BLaER1 treated with 17β-estradiol and CSF1 and Interleukin-3, amounts not matched to agents 10 nM and 100 nM (cell line): ENCODE measurements at regions not wholly inside any gene's neighbourhood (a gene's known extent, or its start where the extent isn't known, plus 50 kb on each side); places are given as distances from the start of the nearest gene placed in this dataset.
"Not testable (repeated sequence)": the region's sequence is repeated elsewhere in the genome, so short reads cannot be mapped to it uniquely, and the experiment has no call there.

ENCODE experiments used
- H3K27ac ChIP-seq, 11 experiments: shearing (Covaris generic); formaldehyde crosslinking; 2 replicates each; pipeline ENCODE4 v1.8.1; 2022
- H3K27me3 ChIP-seq, 11 experiments: shearing (Covaris generic); formaldehyde crosslinking; 2 replicates each; pipeline ENCODE4 v1.8.1; 2022
- H3K36me3 ChIP-seq, 11 experiments: shearing (Covaris generic); formaldehyde crosslinking; 2 replicates each; pipeline ENCODE4 v1.8.1; 2022
- H3K4me1 ChIP-seq, 10 experiments: shearing (Covaris generic); formaldehyde crosslinking; 2 replicates each; pipeline ENCODE4 v1.8.1; 2022
- H3K4me2 ChIP-seq, 11 experiments: shearing (Covaris generic); formaldehyde crosslinking; 2 replicates each; pipeline ENCODE4 v1.8.1; 2022
- H3K4me3 ChIP-seq, 10 experiments: shearing (Covaris generic); formaldehyde crosslinking; 2 replicates each; pipeline ENCODE4 v1.8.1; 2022
- H3K9ac ChIP-seq, 11 experiments: shearing (Covaris generic); formaldehyde crosslinking; 2 replicates each; pipeline ENCODE4 v1.8.1; 2022
- H3K9me3 ChIP-seq, 11 experiments: shearing (Covaris generic); formaldehyde crosslinking; replicated peaks in 1 of 11; 2 replicates each; pipeline ENCODE4 v1.8.1; 2022
- H4K20me1 ChIP-seq, 11 experiments: shearing (Covaris generic); formaldehyde crosslinking; 2 replicates each; pipeline ENCODE4 v1.8.1; 2022
- Cebpa-rat ChIP-seq, 11 experiments: shearing (Covaris generic); IDR thresholded peaks; 2 replicates each; pipeline ENCODE4 v1.8.1; 2022

GRCh38 chr1:166601650-166602278, 237.5 kb upstream of the POGK start:
- peaks cover 0 to 7% (median 4%) of the 10 kb centered on the region in 11 experiments; a peak in 8 of 22 replicates for H3K9me3 ChIP-seq

DNA sequence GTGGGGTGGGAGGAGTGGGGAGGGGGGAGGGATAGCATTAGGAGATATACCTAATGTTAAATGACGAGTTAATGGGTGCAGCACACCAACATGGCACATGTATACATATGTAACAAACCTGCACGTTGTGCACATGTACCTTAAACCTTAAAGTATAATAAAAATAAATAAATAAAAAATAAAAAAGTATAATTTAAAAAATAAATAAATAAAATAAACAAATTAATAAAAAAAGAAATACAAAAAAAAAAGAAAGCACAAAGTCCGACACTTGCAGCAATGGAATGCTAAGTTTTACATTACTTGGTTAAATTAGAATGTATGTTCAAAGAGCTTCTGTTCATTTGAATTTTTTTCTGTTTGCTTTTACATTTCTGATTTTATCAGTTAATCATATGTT, 236.5 kb upstream of the POGK start:
- not testable (repeated sequence) for H3K4me2 ChIP-seq, H3K27ac ChIP-seq, H3K4me3 ChIP-seq, H3K27me3 ChIP-seq, H3K36me3 ChIP-seq, H4K20me1 ChIP-seq, H3K4me1 ChIP-seq, H3K9me3 ChIP-seq, H3K9ac ChIP-seq

More at GRCh38 chr1:166601650-166602278, 237.5 kb upstream of the POGK start:
- H3K27me3 ChIP-seq = no peaks in the 10 kb centered on the region
- no peak overlapping the region for H3K27ac ChIP-seq
- no peak overlapping the region for H3K9ac ChIP-seq
- no peaks in the 10 kb centered on the region for H4K20me1 ChIP-seq
- no peaks in the 10 kb centered on the region for H3K36me3 ChIP-seq
- no peak overlapping the region for H3K4me3 ChIP-seq
- no peak for TF ChIP-seq Cebpa-rat (IDR thresholded peaks at IDR 0.05)
- no peak overlapping the region for H3K4me2 ChIP-seq
- H3K4me1 ChIP-seq = no peaks in the 10 kb centered on the region

- Histone ChIP-seq H3K9me3 (peaks cover 0 to 7% (median 4%) of the 10 kb centered on the region in 11 experiments; a peak in 8 of 22 replicates), H4K20me1 (no peaks in the 10 kb centered on the region), H3K27ac (no peak overlapping the region), H3K36me3 (no peaks in the 10 kb centered on the region), H3K4me3 (no peak overlapping the region), H3K4me1 (no peaks in the 10 kb centered on the region), H3K27me3 (no peaks in the 10 kb centered on the region), H3K9ac (no peak overlapping the region), H3K4me2 (no peak overlapping the region)
- TF ChIP-seq Cebpa-rat (IDR thresholded peaks at IDR 0.05) = no peak
These were observed 236.0 kb upstream of the POGK start for GRCh38 chr1:166603296-166603695.

DNA sequence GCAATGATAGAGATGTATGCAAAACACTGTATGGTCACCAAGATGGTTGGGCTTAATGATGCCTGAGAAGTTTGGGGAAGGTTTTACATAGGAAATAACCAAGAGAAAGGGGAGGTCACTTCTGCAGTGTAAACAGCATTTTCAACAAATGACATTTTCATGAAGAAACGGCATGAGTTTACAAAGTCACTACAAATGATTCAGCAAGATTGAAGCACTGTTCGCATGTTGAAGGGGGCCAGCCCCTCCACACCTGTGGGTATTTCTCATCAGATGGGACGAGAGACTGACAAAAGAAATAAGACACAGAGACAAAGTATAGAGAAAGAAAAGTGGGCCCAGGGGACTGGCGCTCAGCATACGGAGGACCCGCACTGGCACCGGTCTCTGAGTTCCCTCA, 234.1 kb upstream of the POGK start:
- Histone ChIP-seq H3K4me1 (no peaks in the 10 kb centered on the region), H3K27me3 (no peaks in the 10 kb centered on the region), H3K4me2 (no peak overlapping the region), H4K20me1 (no peaks in the 10 kb centered on the region), H3K36me3 (no peaks in the 10 kb centered on the region), H3K9me3 (no peaks in the 10 kb centered on the region), H3K27ac (no peak overlapping the region), H3K4me3 (no peak overlapping the region), H3K9ac (no peak overlapping the region)
- TF ChIP-seq Cebpa-rat (IDR thresholded peaks at IDR 0.05) = no peak

DNA sequence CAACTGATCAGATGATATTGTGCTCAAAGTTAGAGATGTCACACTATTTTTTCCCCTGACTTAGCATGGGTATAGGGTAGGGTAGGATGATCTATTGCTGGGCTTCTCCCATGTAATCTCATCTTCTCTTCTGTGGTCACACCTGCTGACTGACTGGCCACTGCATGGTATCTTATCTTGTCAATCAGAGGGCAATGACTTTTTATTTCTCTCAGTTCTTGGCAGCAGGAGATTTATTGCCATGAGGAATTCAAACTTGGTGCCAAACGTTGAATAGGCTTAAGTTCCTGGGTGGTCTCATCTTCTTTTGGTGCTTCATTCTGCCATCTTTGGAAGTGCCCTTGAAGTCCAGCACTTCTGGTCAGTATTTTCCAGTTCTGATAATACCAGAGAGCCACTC, 226.4 kb upstream of the POGK start:
- Histone ChIP-seq H3K9ac (no peak overlapping the region), H4K20me1 (no peaks in the 10 kb centered on the region), H3K27me3 (no peaks in the 10 kb centered on the region), H3K36me3 (no peaks in the 10 kb centered on the region), H3K9me3 (no peaks in the 10 kb centered on the region), H3K4me2 (no peak overlapping the region), H3K4me3 (no peak overlapping the region), H3K27ac (no peak overlapping the region), H3K4me1 (no peaks in the 10 kb centered on the region)
- TF ChIP-seq Cebpa-rat (IDR thresholded peaks at IDR 0.05) = no peak

GRCh38 chr1:166616206-166616605, 223.1 kb upstream of the POGK start:
- Histone ChIP-seq H3K4me1 (no peaks in the 10 kb centered on the region), H3K4me2 (no peak overlapping the region), H3K27me3 (no peaks in the 10 kb centered on the region), H3K27ac (no peak overlapping the region), H3K9me3 (no peaks in the 10 kb centered on the region), H3K4me3 (no peak overlapping the region), H3K36me3 (no peaks in the 10 kb centered on the region), H3K9ac (no peak overlapping the region), H4K20me1 (no peaks in the 10 kb centered on the region)
- no peak for TF ChIP-seq Cebpa-rat (IDR thresholded peaks at IDR 0.05)

- Histone ChIP-seq H3K4me3 (no peak overlapping the region), H3K9me3 (no peaks in the 10 kb centered on the region), H3K27me3 (no peaks in the 10 kb centered on the region), H3K4me2 (no peak overlapping the region), H3K4me1 (no peaks in the 10 kb centered on the region), H3K36me3 (no peaks in the 10 kb centered on the region), H4K20me1 (no peaks in the 10 kb centered on the region), H3K27ac (no peak overlapping the region), H3K9ac (no peak overlapping the region)
- no peak for TF ChIP-seq Cebpa-rat (IDR thresholded peaks at IDR 0.05)
These were observed 212.6 kb upstream of the POGK start for GRCh38 chr1:166626711-166627110.

DNA sequence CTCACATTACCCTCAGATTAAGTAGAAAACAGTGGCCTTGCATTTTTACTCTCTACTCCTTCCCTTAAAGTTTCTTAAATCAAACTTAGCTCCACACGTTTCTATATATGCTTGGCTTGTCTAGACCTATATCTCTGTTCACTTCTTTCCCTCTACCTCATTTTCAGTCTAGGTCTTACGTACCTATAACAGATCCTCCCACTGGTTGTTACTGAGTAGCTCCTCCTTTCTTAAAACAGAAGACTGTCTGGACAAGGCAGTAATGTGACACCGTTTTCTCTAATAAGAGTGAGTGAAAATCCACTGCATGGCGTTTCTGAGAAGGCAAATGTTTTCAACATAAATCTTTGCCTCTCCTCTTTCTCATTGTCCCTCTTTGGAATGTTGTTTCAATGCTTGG, 211.7 kb upstream of the POGK start:
- no peak for TF ChIP-seq Cebpa-rat (IDR thresholded peaks at IDR 0.05)
- H3K27me3 ChIP-seq = no peaks in the 10 kb centered on the region
- no peaks in the 10 kb centered on the region for H4K20me1 ChIP-seq
- H3K36me3 ChIP-seq = no peaks in the 10 kb centered on the region
- no peak overlapping the region for H3K27ac ChIP-seq
- no peak overlapping the region for H3K9ac ChIP-seq
- H3K9me3 ChIP-seq = no peaks in the 10 kb centered on the region
- no peaks in the 10 kb centered on the region for H3K4me1 ChIP-seq
- H3K4me3 ChIP-seq = no peak overlapping the region
- no peak overlapping the region for H3K4me2 ChIP-seq

DNA sequence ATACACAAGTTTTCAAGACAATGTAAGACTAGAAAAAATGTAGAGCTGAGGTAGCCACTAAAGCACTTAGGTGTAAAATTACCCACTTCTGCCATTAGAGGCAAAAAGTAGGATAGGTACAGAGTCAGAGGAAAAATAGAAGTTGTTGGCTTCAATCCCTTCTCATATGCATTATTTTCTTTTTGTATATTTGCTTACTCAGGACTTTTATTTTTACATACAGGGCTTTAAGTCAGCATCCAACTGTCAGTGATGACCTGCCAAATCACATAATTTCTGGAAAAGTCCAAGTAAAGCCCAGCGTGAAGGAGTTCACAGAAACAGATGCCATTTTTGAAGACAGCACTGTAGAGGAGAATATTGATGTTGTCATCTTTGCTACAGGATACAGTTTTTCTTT, 211.0 kb upstream of the POGK start:
- no peak overlapping the region for H3K4me2 ChIP-seq
- H3K27ac ChIP-seq = no peak overlapping the region
- no peak overlapping the region for H3K9ac ChIP-seq
- H4K20me1 ChIP-seq = no peaks in the 10 kb centered on the region
- H3K36me3 ChIP-seq = no peaks in the 10 kb centered on the region
- H3K4me1 ChIP-seq = no peaks in the 10 kb centered on the region
- no peak for TF ChIP-seq Cebpa-rat (IDR thresholded peaks at IDR 0.05)
- H3K4me3 ChIP-seq = no peak overlapping the region
- H3K27me3 ChIP-seq = no peaks in the 10 kb centered on the region
- no peaks in the 10 kb centered on the region for H3K9me3 ChIP-seq

DNA sequence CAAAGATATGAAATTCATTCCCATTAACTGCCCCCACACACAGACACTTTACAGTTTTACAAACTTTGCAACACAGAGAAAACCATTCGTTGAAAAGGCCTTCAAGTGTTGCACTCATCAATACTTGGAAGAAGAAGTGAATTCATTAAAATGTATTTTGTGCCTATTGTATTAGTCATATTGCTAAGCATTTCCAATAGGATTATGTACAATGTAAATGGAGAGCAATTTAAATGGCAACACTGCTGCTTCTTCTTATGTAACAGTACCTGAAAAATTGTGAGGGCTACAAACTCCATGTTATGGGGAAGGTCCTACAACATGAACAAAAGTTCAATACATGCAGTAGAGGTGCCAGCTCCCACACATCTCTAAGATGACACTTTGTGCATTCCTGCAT, 209.3 kb upstream of the POGK start:
- no peaks in the 10 kb centered on the region for H4K20me1 ChIP-seq
- H3K27me3 ChIP-seq = no peaks in the 10 kb centered on the region
- H3K36me3 ChIP-seq = no peaks in the 10 kb centered on the region
- no peaks in the 10 kb centered on the region for H3K9me3 ChIP-seq
- no peak overlapping the region for H3K4me2 ChIP-seq
- no peak overlapping the region for H3K4me3 ChIP-seq
- no peaks in the 10 kb centered on the region for H3K4me1 ChIP-seq
- no peak overlapping the region for H3K9ac ChIP-seq
- TF ChIP-seq Cebpa-rat (IDR thresholded peaks at IDR 0.05) = no peak
- no peak overlapping the region for H3K27ac ChIP-seq
